Liver (tissue), 7 donors: ENCODE measurements at regions not wholly inside any gene's neighbourhood (a gene's known extent, or its start where the extent isn't known, plus 50 kb on each side); places are given as distances from the start of the nearest gene placed in this dataset.

ENCODE experiments used
- DNase-seq: peaks from one replicate; pipeline ENCODE4 v3.0.0-alpha.2; 2017; ENCODE audit warnings: low spot score
- H3K27ac ChIP-seq, 2 donors: one replicate each; pipeline ENCODE4 v1.7.0; 2013; ENCODE audit warnings: inconsistent platforms in 2 of 2, low read length in 2 of 2, control low read depth in 1 of 2, low read depth in 1 of 2, mild to moderate bottlenecking in 1 of 2
- H3K27me3 ChIP-seq, 4 donors: one replicate each; pipeline versions ENCODE4 v1.6.1 to v1.7.0; 2013; ENCODE audit warnings: low read length in 3 of 4, inconsistent platforms in 1 of 4, mild to moderate bottlenecking in 1 of 4, moderate library complexity in 1 of 4; ENCODE audit not compliant: control insufficient read depth in 4 of 4, insufficient read depth in 4 of 4
- H3K36me3 ChIP-seq, 4 donors: one replicate each; pipeline versions ENCODE4 v1.6.1 to v1.7.0; 2013; ENCODE audit warnings: low read length in 3 of 4, mild to moderate bottlenecking in 3 of 4, low read depth in 1 of 4, moderate library complexity in 1 of 4; ENCODE audit not compliant: control insufficient read depth in 4 of 4, insufficient read depth in 3 of 4
- H3K4me1 ChIP-seq, 4 donors: one replicate each; pipeline versions ENCODE4 v1.6.1 to v1.7.0; 2013; ENCODE audit warnings: low read length in 3 of 4, mild to moderate bottlenecking in 3 of 4, moderate library complexity in 1 of 4; ENCODE audit not compliant: control insufficient read depth in 4 of 4, insufficient read depth in 4 of 4
- H3K4me3 ChIP-seq, 3 donors: one replicate each; pipeline versions ENCODE4 v1.6.1 to v1.7.0; 2013; ENCODE audit warnings: low read length in 3 of 3, control low read depth in 1 of 3, low read depth in 1 of 3, mild to moderate bottlenecking in 1 of 3
- H3K9ac ChIP-seq, 2 donors: one replicate each; pipeline ENCODE4 v1.7.0; 2013; ENCODE audit warnings: low read length in 2 of 2, mild to moderate bottlenecking in 2 of 2, moderate library complexity in 2 of 2, control low read depth in 1 of 2, low read depth in 1 of 2
- H3K9me3 ChIP-seq, 4 donors: one replicate each; pipeline versions ENCODE4 v1.6.1 to v1.7.0; 2013; ENCODE audit warnings: low read length in 3 of 4; ENCODE audit not compliant: control insufficient read depth in 4 of 4
- EGR1 ChIP-seq, 2 donors: IDR thresholded peaks; 2 replicates each; pipeline ENCODE4 v1.6.1; 2016 to 2018; ENCODE audit warnings: antibody characterized with exemption in 2 of 2, low read depth in 2 of 2
- GABPA ChIP-seq, 2 donors: IDR thresholded peaks in 1 of 2; conservative IDR thresholded peaks in 1 of 2; 2 replicates each; pipeline ENCODE4 v1.6.1; 2016; ENCODE audit warnings: antibody characterized with exemption in 2 of 2, mild to moderate bottlenecking in 1 of 2, moderate library complexity in 1 of 2
- HNF4A ChIP-seq, 2 donors: conservative IDR thresholded peaks; 2 replicates each; pipeline ENCODE4 v1.6.1; 2016; ENCODE audit warnings: antibody characterized with exemption in 2 of 2, mild to moderate bottlenecking in 2 of 2
- HNF4G ChIP-seq: IDR thresholded peaks from 2 replicates; pipeline ENCODE4 v1.6.1; 2016; ENCODE audit warnings: antibody characterized with exemption
- JUND ChIP-seq, 2 donors: IDR thresholded peaks; 2 replicates each; pipeline ENCODE4 v1.6.1; 2016; ENCODE audit warnings: antibody characterized with exemption in 2 of 2
- RAD21 ChIP-seq, 2 donors: IDR thresholded peaks; 2 replicates each; pipeline ENCODE4 v1.6.1; 2016; ENCODE audit warnings: antibody characterized with exemption in 2 of 2, mild to moderate bottlenecking in 2 of 2
- RXRA ChIP-seq, 2 donors: IDR thresholded peaks; 2 replicates each; pipeline ENCODE4 v1.6.1; 2017 to 2018; ENCODE audit warnings: antibody characterized with exemption in 2 of 2, mild to moderate bottlenecking in 1 of 2
- SP1 ChIP-seq: IDR thresholded peaks from 2 replicates; pipeline ENCODE4 v1.6.1; 2018; ENCODE audit warnings: antibody characterized with exemption, mild to moderate bottlenecking
- TAF1 ChIP-seq: conservative IDR thresholded peaks from 2 replicates; pipeline ENCODE4 v1.6.1; 2016; ENCODE audit warnings: antibody characterized with exemption, mild to moderate bottlenecking
- YY1 ChIP-seq: IDR thresholded peaks from 2 replicates; pipeline ENCODE4 v1.6.1; 2016; ENCODE audit warnings: antibody characterized with exemption, mild to moderate bottlenecking
- WGBS: extraction: QIAGEN DNeasy Blood & Tissue Kit; methylation state at CpG from one replicate; pipeline ENCODE4 v1.1.7; 2013; 5-methylcytosine and 5-hydroxymethylcytosine counted together
- TF ChIP-seq, protein P1 (sequence below): IDR thresholded peaks from 2 replicates; pipeline ENCODE4 v1.6.1; 2016; ENCODE audit warnings: antibody characterized with exemption, mild to moderate bottlenecking
- donor health status: healthy.
- donor health status: healthy.
- donor health status: healthy.
- donor health status: healthy.

GRCh38 chr14:101084436-101084826 lies 180.9 kb upstream of the RTL1 start:
- Histone ChIP-seq H3K4me3 (no peak overlapping the region), H3K4me1 (no peaks in the 10 kb centered on the region), H3K9me3 (peaks cover 0 to 3% (median 1%) of the 10 kb centered on the region in 4 donors), H3K9ac (no peak overlapping the region), H3K27me3 (peaks cover 0 to 6% (median 0%) of the 10 kb centered on the region in 4 donors), H3K27ac (no peak overlapping the region), H3K36me3 (no peaks in the 10 kb centered on the region)
- no peak for TF ChIP-seq HNF4G
- TF ChIP-seq TAF1, result no peak
- TF ChIP-seq EGR1 (IDR thresholded peaks at IDR 0.05; ENCODE audit: low read depth in 2 of 2), result no peak
- no peak for TF ChIP-seq HNF4A (conservative IDR thresholded peaks at IDR 0.05)
- TF ChIP-seq YY1, result no peak
- 88% methylated on average over 6 of the region's 6 CpGs for WGBS
- DNase-seq, result no peak

DNA sequence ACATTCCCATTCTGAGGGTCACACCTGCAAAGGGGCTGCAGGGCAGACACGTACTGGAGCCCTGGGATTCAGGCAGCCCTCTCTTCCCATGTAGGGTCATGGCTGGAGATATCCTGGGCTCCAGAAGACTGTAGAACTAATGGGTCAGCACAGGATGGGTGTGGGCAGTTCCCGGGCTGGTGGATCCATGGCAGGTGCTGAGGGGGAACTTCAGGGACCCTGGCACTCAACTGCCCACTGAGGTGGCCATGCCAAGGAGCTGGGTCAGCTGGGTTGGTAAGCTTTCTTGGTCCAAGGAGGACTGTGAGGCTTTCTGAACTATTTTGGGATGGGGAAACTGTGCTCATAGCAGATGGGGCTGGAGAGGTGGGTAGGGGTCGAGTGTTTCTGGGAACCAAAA lies 183.4 kb upstream of the RTL1 start:
- no peak overlapping the region for H3K4me3 ChIP-seq
- no peak overlapping the region for H3K9ac ChIP-seq
- 82% methylated on average over 3 of the region's 3 CpGs for WGBS
- H3K36me3 ChIP-seq, result no peaks in the 10 kb centered on the region
- no peaks in the 10 kb centered on the region for H3K4me1 ChIP-seq
- peaks cover 0 to 6% (median 0%) of the 10 kb centered on the region in 4 donors for H3K27me3 ChIP-seq
- DNase-seq, result no peak
- TF ChIP-seq JUND (IDR thresholded peaks at IDR 0.05) (no peak), GABPA (IDR thresholded peaks at IDR 0.05 in 1 of 2, conservative IDR thresholded peaks at IDR 0.05 in 1 of 2) (no peak)
- TF ChIP-seq, protein P1, sequence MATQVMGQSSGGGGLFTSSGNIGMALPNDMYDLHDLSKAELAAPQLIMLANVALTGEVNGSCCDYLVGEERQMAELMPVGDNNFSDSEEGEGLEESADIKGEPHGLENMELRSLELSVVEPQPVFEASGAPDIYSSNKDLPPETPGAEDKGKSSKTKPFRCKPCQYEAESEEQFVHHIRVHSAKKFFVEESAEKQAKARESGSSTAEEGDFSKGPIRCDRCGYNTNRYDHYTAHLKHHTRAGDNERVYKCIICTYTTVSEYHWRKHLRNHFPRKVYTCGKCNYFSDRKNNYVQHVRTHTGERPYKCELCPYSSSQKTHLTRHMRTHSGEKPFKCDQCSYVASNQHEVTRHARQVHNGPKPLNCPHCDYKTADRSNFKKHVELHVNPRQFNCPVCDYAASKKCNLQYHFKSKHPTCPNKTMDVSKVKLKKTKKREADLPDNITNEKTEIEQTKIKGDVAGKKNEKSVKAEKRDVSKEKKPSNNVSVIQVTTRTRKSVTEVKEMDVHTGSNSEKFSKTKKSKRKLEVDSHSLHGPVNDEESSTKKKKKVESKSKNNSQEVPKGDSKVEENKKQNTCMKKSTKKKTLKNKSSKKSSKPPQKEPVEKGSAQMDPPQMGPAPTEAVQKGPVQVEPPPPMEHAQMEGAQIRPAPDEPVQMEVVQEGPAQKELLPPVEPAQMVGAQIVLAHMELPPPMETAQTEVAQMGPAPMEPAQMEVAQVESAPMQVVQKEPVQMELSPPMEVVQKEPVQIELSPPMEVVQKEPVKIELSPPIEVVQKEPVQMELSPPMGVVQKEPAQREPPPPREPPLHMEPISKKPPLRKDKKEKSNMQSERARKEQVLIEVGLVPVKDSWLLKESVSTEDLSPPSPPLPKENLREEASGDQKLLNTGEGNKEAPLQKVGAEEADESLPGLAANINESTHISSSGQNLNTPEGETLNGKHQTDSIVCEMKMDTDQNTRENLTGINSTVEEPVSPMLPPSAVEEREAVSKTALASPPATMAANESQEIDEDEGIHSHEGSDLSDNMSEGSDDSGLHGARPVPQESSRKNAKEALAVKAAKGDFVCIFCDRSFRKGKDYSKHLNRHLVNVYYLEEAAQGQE, result no peak
- no peak overlapping the region for H3K27ac ChIP-seq
- peaks cover 0 to 3% (median 1%) of the 10 kb centered on the region in 4 donors for H3K9me3 ChIP-seq

GRCh38 chr14:101087614-101088394 lies 184.3 kb upstream of the RTL1 start:
- Histone ChIP-seq H3K36me3 (no peaks in the 10 kb centered on the region), H3K9me3 (peaks cover 0 to 3% (median 1%) of the 10 kb centered on the region in 4 donors), H3K4me1 (no peaks in the 10 kb centered on the region), H3K27ac (no peak overlapping the region), H3K4me3 (no peak overlapping the region), H3K27me3 (peaks cover 0 to 6% (median 0%) of the 10 kb centered on the region in 4 donors), H3K9ac (no peak overlapping the region)
- 88% methylated on average over 11 of the region's 11 CpGs for WGBS
- TF ChIP-seq JUND (IDR thresholded peaks at IDR 0.05), result no peak
- no peak for TF ChIP-seq RAD21 (IDR thresholded peaks at IDR 0.05)
- no peak for TF ChIP-seq SP1
- no peak for TF ChIP-seq YY1
- TF ChIP-seq RXRA (IDR thresholded peaks at IDR 0.05), result no peak
- DNase-seq, result peak; percentile 27
